ENCODE measurements at regions not wholly inside any gene's neighbourhood (a gene's known extent, or its start where the extent isn't known, plus 50 kb on each side); places are given as distances from the start of the nearest gene placed in this dataset.

DNA sequence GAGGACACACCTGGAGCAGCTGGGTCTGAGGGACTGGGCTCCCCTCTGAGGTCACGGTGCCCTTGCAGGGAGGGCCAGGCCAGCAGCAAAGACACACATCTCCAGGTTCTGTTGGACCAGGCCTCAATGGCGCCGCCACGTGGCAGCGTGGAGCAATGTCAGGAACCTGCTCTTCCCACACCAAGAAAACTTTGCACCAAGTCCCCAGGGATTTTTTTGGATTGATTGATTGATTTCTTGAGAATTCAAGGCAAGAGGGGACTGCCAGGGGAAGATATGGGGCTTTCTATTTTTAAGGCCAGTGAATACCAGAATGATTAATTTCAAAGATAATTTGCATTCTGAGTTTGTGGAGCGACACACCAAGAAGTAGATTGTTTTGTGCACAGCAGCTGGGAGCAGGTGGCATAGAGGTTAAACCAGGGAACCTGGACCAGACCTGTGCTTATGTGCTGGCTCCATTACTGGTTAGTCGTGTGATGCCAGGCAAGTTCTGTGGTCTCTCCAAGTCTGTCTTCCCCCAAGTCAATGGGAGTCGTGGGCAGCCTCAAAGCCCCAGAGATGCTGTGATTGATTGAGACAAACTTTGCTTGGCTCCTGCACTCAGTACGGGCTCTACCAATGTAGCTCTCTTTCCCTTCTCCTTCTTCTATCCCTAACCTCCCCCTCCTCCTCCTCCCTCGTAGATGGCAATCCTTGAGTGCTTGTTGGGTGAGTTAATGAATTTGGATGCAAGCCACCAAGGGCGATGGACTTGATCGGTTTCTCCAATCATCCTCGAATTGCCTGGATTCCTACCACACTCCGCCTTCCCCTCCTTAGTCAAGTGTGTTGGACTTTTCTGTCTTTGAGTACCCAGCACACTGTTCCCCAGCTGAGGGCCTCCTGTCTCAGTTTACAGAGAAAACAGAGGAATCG lies 96.2 kb upstream of the TRPM1 start:
- Mint-ChIP-seq H3K27me3 (ENCODE audit: low read depth in 2 of 2) (peaks cover 0 to 8% of the 10 kb centered on the region in 2 donors), H3K9me3 (no peaks in the 10 kb centered on the region), H3K4me1 (peaks cover 6 to 19% of the 10 kb centered on the region in 2 donors), H3K4me3 (no peak overlapping the region), H3K27ac (no peak overlapping the region), H3K36me3 (no peaks in the 10 kb centered on the region)
- DNase-seq (peak; percentile 51 to 71), ATAC-seq (peak; percentile 74 to 81 (median 74))
- Histone ChIP-seq H3K27me3 (ENCODE audit: control insufficient read depth, insufficient read depth, low read length) (no peaks in the 10 kb centered on the region), H3K4me3 (ENCODE audit: low read length) (no peak overlapping the region), H3K27ac (ENCODE audit: low read length) (no peak overlapping the region), H3K9me3 (ENCODE audit: control insufficient read depth, insufficient read depth, low read length) (no peaks in the 10 kb centered on the region), H3K36me3 (ENCODE audit: control insufficient read depth, insufficient read depth, low read length) (no peaks in the 10 kb centered on the region), H3K4me1 (ENCODE audit: control insufficient read depth, insufficient read depth, low read length) (peaks cover 12% of the 10 kb centered on the region)
- TF ChIP-seq, protein P1, sequence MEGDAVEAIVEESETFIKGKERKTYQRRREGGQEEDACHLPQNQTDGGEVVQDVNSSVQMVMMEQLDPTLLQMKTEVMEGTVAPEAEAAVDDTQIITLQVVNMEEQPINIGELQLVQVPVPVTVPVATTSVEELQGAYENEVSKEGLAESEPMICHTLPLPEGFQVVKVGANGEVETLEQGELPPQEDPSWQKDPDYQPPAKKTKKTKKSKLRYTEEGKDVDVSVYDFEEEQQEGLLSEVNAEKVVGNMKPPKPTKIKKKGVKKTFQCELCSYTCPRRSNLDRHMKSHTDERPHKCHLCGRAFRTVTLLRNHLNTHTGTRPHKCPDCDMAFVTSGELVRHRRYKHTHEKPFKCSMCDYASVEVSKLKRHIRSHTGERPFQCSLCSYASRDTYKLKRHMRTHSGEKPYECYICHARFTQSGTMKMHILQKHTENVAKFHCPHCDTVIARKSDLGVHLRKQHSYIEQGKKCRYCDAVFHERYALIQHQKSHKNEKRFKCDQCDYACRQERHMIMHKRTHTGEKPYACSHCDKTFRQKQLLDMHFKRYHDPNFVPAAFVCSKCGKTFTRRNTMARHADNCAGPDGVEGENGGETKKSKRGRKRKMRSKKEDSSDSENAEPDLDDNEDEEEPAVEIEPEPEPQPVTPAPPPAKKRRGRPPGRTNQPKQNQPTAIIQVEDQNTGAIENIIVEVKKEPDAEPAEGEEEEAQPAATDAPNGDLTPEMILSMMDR (IDR thresholded peaks at IDR 0.05): peak; percentile 96
- WGBS (ENCODE audit: insufficient coverage): 57% methylated on average over 12 of the region's 15 CpGs
- intact Hi-C loops (cut with micrococcal nuclease): no loop called here

DNA sequence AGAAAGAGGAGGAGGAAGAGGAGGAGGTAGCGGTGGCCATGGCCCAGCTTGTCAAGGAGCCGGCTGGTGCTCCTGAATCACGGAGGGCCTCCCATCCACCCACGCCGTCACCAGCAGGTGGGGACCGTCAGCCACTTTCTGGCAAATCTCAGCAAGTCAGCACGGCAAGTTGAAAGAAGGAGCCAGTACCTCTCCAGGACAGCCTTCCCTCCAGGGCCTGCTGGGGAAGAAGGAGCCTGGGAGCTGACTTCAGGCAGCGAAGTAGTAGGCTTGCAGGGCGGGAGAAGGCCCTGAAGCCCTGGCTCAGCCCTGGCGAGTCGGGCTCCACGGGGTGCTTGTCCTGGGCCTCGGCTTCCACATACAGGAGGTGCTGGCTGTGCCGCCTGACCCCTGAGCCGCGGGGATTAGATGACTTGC lies 99.2 kb upstream of the TRPM1 start:
- Mint-ChIP-seq H3K4me1 (peaks cover 6 to 19% of the 10 kb centered on the region in 2 donors), H3K4me3 (no peak overlapping the region), H3K36me3 (no peaks in the 10 kb centered on the region), H3K27me3 (ENCODE audit: low read depth in 2 of 2) (peaks cover 0 to 8% of the 10 kb centered on the region in 2 donors), H3K9me3 (no peaks in the 10 kb centered on the region), H3K27ac (no peak overlapping the region)
- Histone ChIP-seq H3K4me1 (ENCODE audit: control insufficient read depth, insufficient read depth, low read length) (peaks cover 12% of the 10 kb centered on the region), H3K4me3 (ENCODE audit: low read length) (no peak overlapping the region), H3K36me3 (ENCODE audit: control insufficient read depth, insufficient read depth, low read length) (no peaks in the 10 kb centered on the region), H3K27ac (ENCODE audit: low read length) (no peak overlapping the region), H3K9me3 (ENCODE audit: control insufficient read depth, insufficient read depth, low read length) (no peaks in the 10 kb centered on the region), H3K27me3 (ENCODE audit: control insufficient read depth, insufficient read depth, low read length) (no peaks in the 10 kb centered on the region)
- TF ChIP-seq, protein P1 (IDR thresholded peaks at IDR 0.05): no peak
- intact Hi-C loops (cut with micrococcal nuclease): loop anchor here (2.0 kb wide), 1 partner anchor 288 kb away; no protein-coding TSS in a partner anchor
- WGBS (ENCODE audit: insufficient coverage): 79% methylated on average over 16 of the region's 16 CpGs
- ATAC-seq (peak; percentile 42 to 75 (median 58)), DNase-seq (peak; percentile 29 to 82)

DNA sequence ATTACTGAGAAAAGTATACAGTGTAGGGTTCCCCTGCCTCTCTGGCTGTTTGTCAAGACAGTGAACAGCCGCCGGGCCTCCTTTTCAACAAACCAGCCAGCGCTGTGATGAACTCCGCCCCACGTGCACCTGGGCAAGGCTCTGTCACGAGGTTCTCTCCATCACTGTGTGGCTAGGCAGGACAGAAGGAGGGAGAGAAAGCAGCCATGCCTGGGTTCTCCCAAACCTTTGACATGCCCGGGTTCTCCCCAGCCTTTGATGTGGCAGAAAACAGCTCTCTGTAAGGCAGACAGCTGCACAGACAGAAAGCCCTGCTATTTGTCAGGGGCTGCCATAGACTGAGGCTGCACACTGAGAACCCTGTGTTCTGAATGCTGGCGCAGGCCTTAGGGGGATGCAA lies 101.4 kb upstream of the TRPM1 start:
- Histone ChIP-seq H3K4me1 (ENCODE audit: control insufficient read depth, insufficient read depth, low read length) (peaks cover 4% of the 10 kb centered on the region), H3K9me3 (ENCODE audit: control insufficient read depth, insufficient read depth, low read length) (no peaks in the 10 kb centered on the region), H3K27ac (ENCODE audit: low read length) (no peak overlapping the region), H3K36me3 (ENCODE audit: control insufficient read depth, insufficient read depth, low read length) (no peaks in the 10 kb centered on the region), H3K27me3 (ENCODE audit: control insufficient read depth, insufficient read depth, low read length) (no peaks in the 10 kb centered on the region), H3K4me3 (ENCODE audit: low read length) (no peak overlapping the region)
- DNase-seq (peak in 1 of 2 donors; percentile 58), ATAC-seq (no peak)
- TF ChIP-seq, protein P1 (IDR thresholded peaks at IDR 0.05): no peak
- no peak overlapping the region for H3K27ac Mint-ChIP-seq
- H3K9me3 Mint-ChIP-seq: no peaks in the 10 kb centered on the region
- H3K36me3 Mint-ChIP-seq: no peaks in the 10 kb centered on the region
- intact Hi-C loops (cut with micrococcal nuclease): no loop called here
- WGBS (ENCODE audit: insufficient coverage): 62% methylated on average over 8 of the region's 8 CpGs
- no peak overlapping the region for H3K4me3 Mint-ChIP-seq
- H3K4me1 Mint-ChIP-seq: peaks cover 0 to 19% of the 10 kb centered on the region in 2 donors
- H3K27me3 Mint-ChIP-seq (ENCODE audit: low read depth in 2 of 2): peaks cover 0 to 8% of the 10 kb centered on the region in 2 donors

All from natural killer cell (primary cell).